ENCODE measurements at regions not wholly inside any gene's neighbourhood (a gene's known extent, or its start where the extent isn't known, plus 50 kb on each side); places are given as distances from the start of the nearest gene placed in this dataset.

- TF ChIP-seq CTCF (IDR thresholded peaks at IDR 0.05): no peak
- TF ChIP-seq POLR2AphosphoS5 (IDR thresholded peaks at IDR 0.05): no peak
These were observed 731.8 kb downstream of the SEMA5A start for GRCh38 chr5:8814105-8814504.
